ENCODE measurements at regions not wholly inside any gene's neighbourhood (a gene's known extent, or its start where the extent isn't known, plus 50 kb on each side); places are given as distances from the start of the nearest gene placed in this dataset.
A peak's percentile ranks its signal among the peaks of the same experiment; 100 is the strongest.

GRCh38 chr20:60332523-60332922 is 374.3 kb downstream of the CDH26 start:
- no peak for DNase-seq

- DNase-seq, result no peak
Measured at GRCh38 chr20:60334911-60335310, 376.7 kb downstream of the CDH26 start.

GRCh38 chr20:60338556-60338955 is 380.3 kb downstream of the CDH26 start:
- DNase-seq, result no peak

DNA sequence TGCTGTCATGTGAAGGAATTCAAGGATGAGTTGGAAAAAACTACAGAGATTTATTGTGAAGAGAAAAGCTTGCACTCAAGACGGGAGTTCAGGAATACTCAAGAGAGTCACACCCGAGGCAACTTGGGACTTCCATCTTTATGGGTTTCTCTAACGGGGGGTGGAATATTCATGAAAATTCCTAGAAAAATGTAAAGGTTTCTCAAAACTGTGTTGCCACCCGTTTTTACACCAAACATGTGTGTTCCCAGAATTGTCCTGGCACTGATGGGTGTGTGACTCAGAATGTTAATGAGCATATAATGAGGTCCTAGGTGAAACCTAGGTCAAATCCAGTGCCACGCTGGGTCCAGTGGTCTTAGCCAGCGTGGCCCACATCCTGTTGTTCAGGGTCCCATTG is 381.5 kb downstream of the CDH26 start:
- DNase-seq, result no peak

DNA sequence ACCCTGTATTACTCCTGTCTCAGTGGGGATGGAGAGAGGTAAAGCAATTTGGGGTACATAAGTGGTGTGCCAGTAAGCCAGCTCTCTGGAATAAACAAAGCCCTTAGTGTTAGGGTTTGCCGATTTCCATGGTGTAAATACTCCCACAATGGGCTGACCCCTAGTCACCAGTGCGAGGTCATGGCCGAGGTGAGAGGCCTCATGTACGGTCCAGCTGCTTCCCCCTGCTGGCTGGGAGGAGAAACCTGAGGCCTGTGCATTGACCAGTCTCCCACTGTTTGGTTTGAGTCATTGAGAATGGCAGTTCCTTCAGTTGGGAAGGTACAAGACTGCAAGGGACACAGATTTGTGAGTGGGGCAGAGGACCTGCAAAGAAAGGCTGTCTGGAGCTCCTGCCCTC is 382.0 kb downstream of the CDH26 start:
- DNase-seq, result no peak

GRCh38 chr20:60341062-60341461 is 382.8 kb downstream of the CDH26 start:
- no peak for DNase-seq

- no peak for DNase-seq
Measured at GRCh38 chr20:60345106-60345505, 386.9 kb downstream of the CDH26 start.

- no peak for DNase-seq
Measured at GRCh38 chr20:60349418-60349817, 391.2 kb downstream of the CDH26 start.

- DNase-seq, result no peak
Measured at GRCh38 chr20:60352017-60352416, 393.8 kb downstream of the CDH26 start.

DNA sequence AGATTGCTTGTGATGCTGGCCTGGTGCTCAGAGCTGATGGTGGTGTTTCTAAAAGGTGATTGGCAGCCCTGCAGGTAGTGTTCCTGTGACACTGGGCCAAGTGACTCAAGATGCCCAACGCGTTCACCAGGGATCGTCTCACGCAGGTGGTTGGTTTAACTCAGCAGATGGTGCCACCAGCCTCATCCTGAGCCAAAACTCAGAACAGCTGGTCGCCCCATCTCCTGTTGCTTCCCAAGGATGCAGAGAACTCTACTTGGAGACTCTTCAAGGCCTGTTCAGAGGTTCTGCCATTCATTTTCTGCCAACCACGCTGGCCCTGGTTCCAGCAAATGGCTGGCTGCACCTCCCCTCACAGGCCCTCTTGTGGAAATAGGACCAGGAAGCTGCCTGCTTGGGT is 394.4 kb downstream of the CDH26 start:
- DNase-seq, result peak in 1 of 2 experiments; percentile 64

- DNase-seq, result no peak
Measured at GRCh38 chr20:60354024-60354580, 395.9 kb downstream of the CDH26 start.

- no peak for DNase-seq
Measured at GRCh38 chr20:60358101-60358500, 399.9 kb downstream of the CDH26 start.

GRCh38 chr20:60359010-60359409 is 400.8 kb downstream of the CDH26 start:
- no peak for DNase-seq

DNA sequence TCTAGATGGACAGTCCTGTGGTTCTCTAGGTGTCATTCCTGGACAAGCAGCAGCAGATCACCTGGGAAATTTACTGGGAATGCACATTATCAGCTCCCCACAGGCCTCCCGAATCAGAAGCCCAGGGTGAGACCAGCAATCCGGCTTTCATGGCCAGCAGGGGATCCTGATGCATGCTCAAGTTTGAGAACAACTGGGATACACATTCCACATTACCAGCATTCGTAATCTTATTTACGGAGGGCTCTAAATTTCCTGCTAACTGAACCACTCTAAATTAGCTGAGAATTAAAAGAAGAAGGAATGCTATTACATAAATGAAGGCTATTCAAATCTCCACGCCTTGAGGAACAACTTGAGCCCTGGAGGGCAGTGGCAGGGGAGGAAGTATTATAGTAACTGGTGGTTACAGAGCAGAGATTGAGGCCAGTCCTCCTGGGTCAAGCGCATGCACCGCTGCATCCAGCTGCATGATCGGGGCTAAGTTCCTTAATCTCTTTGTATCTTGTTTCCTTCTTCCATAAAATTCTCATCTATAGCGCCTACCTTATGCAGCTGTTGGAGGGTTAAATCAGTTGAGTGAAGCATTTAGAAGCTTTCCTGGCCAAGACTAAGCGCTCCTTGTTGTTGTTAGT is 403.7 kb downstream of the CDH26 start:
- no peak for DNase-seq

DNA sequence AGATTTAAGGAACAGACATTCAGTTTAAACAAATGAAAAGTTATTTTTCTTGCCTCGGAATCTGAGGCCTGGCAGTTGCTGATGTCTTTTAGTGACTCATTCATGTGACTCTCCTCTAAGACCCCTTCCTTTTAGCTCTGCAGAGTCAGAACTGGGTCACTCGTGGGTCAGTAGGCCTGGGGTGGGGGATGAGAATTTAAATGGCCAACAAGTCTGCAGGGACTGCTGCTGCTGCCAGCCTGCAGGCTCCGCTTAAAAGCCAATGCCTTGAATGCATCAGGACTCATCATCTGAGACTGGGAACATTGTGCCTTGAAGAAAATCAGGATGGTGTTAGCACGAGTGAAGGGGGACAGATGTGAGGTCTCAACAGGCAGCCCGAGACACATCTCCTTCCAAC is 404.3 kb downstream of the CDH26 start:
- no peak for DNase-seq

- no peak for DNase-seq
Measured at GRCh38 chr20:60363698-60364097, 405.5 kb downstream of the CDH26 start.

DNA sequence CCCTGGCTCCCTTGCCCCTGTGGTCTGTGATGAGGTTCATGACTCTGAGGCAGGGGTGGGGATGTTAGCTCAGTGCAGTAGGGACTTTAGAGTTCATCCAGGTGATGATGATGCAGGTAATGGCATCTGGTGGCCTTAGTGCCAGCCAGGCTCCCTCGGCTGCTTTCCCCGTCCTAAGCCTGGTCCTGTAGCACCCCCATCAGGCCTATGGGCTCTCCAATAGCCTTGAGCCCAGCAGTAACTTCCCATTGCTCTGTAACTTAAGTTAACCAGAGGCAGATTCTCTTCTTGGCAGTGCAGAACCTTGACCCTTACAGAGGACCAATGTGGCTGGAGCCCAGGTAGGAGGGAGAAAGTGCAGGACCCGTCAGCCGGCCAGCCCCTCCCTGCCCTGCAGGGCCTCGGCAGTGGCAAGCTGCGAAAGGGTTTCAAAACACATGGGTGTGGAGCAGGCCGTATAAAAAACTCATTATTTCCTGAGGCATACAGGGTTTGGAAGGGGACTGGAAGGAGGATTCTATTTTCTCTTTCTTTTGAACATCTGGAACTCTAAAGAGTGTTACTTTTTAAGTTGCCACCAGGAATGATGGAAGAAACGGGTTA is 406.9 kb downstream of the CDH26 start:
- no peak for DNase-seq

- DNase-seq, result no peak
Measured at GRCh38 chr20:60365882-60366281, 407.7 kb downstream of the CDH26 start.

DNA sequence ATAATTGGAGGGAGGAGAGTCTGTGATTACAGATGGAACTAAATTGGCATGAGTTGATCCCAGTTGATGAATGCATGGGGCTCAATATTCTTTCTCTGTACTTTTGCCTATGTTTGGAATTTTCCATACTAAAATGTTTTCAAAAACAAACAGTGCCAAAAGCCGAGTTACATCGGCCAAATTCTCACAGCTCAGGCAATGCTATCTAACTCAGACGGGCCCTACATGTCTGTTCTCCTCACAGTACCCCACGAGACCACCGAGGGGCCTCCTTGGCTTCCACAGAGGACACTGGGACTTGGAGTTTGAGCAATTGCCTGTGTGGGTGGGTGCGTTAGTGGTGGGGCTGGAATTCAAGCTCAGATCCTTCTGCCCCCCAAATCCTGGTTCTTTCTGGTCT is 413.2 kb downstream of the CDH26 start:
- DNase-seq, result no peak

DNA sequence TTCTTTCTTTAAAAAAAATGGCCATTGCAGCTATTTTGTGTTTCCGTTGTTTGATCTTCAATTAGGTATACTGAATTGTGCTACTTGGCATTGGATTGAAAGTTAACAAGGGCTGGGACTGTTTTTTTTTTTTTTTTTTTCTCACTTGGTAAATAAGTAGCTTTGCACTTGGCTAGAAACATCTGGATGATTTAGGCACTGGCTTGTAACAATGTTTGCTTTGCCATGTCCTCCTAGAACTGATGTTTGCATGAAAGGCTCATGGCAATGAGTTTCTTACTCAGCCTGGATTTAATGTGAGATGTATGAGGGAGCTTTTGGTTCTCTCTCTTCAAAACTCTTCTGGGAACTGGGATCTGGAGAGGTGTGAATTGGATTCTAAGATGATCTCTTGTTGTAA is 414.1 kb downstream of the CDH26 start:
- DNase-seq, result no peak

- DNase-seq, result no peak
Measured at GRCh38 chr20:60372822-60373221, 414.6 kb downstream of the CDH26 start.

DNA sequence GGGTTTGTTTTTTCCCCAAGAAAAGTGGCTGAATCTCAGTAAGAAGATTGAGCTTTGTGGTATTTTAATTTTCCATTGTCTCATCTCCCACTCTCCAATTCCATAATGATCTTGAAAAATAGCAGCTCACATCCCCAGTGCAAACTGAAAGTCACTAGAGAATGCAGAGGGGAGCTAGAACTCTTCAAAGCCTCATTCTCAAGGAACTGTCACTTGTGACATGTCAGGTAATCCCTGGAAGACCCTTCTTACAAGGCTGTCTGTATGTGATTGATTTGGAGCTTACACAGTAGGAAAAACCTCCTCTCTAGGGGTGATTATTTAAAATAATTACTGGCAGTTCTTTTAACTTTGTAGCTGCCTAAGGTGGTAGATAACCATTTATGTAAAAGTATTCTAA is 420.4 kb downstream of the CDH26 start:
- no peak for DNase-seq

DNA sequence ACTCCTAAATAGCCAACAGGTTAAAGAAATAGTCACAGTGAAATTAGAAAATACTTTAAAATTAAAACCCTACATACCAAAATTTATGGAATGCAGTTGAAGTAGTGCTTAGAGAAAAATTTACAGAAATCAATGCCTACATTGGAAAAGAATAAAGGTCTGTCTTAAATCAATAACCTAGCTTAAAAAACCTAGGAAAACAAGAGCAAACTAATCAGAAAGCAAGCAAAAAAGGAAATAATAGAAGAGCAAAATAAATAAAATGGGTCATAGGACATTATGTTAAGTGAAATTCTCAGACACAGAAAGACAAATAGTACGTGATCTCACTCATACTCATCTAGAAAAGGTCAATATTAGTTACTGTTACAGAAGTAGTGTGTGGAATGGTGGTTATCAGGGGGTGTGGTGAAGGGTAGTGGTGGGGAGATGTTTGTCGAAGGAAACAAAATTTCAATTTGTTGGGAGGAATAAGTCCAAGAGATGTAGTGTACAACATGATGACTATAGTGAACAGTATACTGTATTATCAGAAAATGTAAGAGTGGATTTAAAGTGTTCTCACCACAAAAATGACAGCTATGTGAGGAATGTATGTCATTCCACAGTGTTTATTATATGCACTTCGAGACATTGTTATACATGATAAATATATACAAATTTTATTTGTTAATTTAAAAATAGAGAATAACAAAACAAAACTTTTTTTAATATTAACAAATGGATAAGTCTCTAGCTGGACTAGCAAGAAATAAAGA is 423.6 kb downstream of the CDH26 start:
- no peak for DNase-seq

DNA sequence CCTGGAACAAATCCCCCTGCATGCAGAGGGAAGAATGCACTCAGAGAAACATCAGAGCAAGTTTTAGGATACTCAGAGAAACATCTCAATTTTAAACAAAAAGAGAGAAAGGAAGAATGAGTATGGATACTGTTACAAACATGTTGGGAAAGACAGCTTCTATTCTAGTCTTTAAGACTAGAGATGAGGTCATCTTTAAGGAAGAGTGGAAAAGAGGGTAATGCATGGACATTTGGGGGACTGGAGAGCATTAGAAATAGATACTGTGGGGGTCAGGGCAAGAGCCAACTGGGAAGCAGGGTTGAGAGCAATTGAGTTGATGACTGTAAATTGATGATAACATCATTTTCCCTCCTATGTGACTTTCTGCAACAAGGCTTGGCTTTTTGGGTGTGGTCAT is 431.2 kb downstream of the CDH26 start:
- DNase-seq, result no peak

All from NCI-H446 (cell line).